ENCODE measurements at regions not wholly inside any gene's neighbourhood (a gene's known extent, or its start where the extent isn't known, plus 50 kb on each side); places are given as distances from the start of the nearest gene placed in this dataset.

- TF ChIP-seq CTCF (IDR thresholded peaks at IDR 0.05) (no peak), POLR2A (IDR thresholded peaks at IDR 0.05) (no peak)
These were observed 178.4 kb downstream of the SIPA1L2 start for GRCh38 chr1:232451506-232451905.

Data from gastroesophageal sphincter (tissue), 3 donors.